Endodermal cell (in vitro differentiated cells): ENCODE measurements at regions not wholly inside any gene's neighbourhood (a gene's known extent, or its start where the extent isn't known, plus 50 kb on each side); places are given as distances from the start of the nearest gene placed in this dataset.

ENCODE experiments used
- DNase-seq: peaks from one replicate; pipeline ENCODE4 v3.0.0-alpha.2; 2017
- H3K27ac ChIP-seq: 2 replicates; pipeline ENCODE4 v1.5.1; 2013; ENCODE audit warnings: mild to moderate bottlenecking, low read depth, low read length, moderate library complexity
- H3K27me3 ChIP-seq: 2 replicates; pipeline ENCODE4 v1.6.1; 2013; ENCODE audit warnings: mild to moderate bottlenecking, low read length, moderate library complexity; ENCODE audit not compliant: insufficient read depth, control insufficient read depth, poor library complexity, severe bottlenecking
- H3K36me3 ChIP-seq: 2 replicates; pipeline ENCODE4 v1.7.0; 2013; ENCODE audit warnings: mild to moderate bottlenecking, low read length, moderate library complexity; ENCODE audit not compliant: control insufficient read depth, insufficient read depth
- H3K4me1 ChIP-seq: one replicate; pipeline ENCODE4 v1.7.0; 2013; ENCODE audit warnings: low read length; ENCODE audit not compliant: control insufficient read depth, insufficient read depth
- H3K4me3 ChIP-seq: 2 replicates; pipeline ENCODE4 v1.5.1; 2013; ENCODE audit warnings: mild to moderate bottlenecking, low read length, moderate library complexity
- H3K9ac ChIP-seq: 2 replicates; pipeline ENCODE4 v1.6.1; 2013; ENCODE audit warnings: mild to moderate bottlenecking, low read length, moderate library complexity; ENCODE audit not compliant: poor library complexity, severe bottlenecking; ENCODE audit errors: extremely low read depth
- H3K9me3 ChIP-seq: 2 replicates; pipeline ENCODE4 v1.6.1; 2013; ENCODE audit warnings: mild to moderate bottlenecking, low read length, moderate library complexity; ENCODE audit not compliant: control insufficient read depth
- H3K27ac Mint-ChIP-seq: 2 replicates; pipeline ENCODE4 v1.8.0; 2020; ENCODE audit warnings: mixed read lengths
- H3K27me3 Mint-ChIP-seq: 2 replicates; pipeline ENCODE4 v1.8.0; 2021; ENCODE audit warnings: mild to moderate bottlenecking, mixed read lengths; ENCODE audit not compliant: insufficient read depth
- H3K36me3 Mint-ChIP-seq: 2 replicates; pipeline ENCODE4 v1.8.0; 2020; ENCODE audit warnings: low read depth, mixed read lengths
- H3K4me1 Mint-ChIP-seq: 2 replicates; pipeline ENCODE4 v1.8.0; 2020; ENCODE audit warnings: mixed read lengths
- H3K4me3 Mint-ChIP-seq: 2 replicates; pipeline ENCODE4 v1.8.0; 2020; ENCODE audit warnings: mild to moderate bottlenecking, moderate library complexity, mixed read lengths
- H3K9me3 Mint-ChIP-seq: 2 replicates; pipeline ENCODE4 v1.8.0; 2020; ENCODE audit warnings: mild to moderate bottlenecking, mixed read lengths
- CTCF ChIP-seq: fragments of 200-600 bp; sonication (generic); conservative IDR thresholded peaks from 2 replicates; pipeline ENCODE4 v1.5.0; 2021; ENCODE audit warnings: antibody characterized with exemption, mild to moderate bottlenecking
- WGBS, 2 experiments: methylation state at CpG; one replicate each; pipeline versions ENCODE4 v1.1.5 to v1.1.7; 2013; ENCODE audit warnings: missing lambda C conversion rate in 2 of 2, mixed read lengths in 1 of 2; ENCODE audit not compliant: insufficient coverage in 1 of 2, insufficient read length in 1 of 2; 5-methylcytosine and 5-hydroxymethylcytosine counted together

- no peak overlapping the region for H3K9ac ChIP-seq
- WGBS, 2 experiments: 93 to 97% methylated on average over 1 to 2 of the region's 2 CpGs
- no peak overlapping the region for H3K4me3 ChIP-seq
- no peaks in the 10 kb centered on the region for H3K36me3 Mint-ChIP-seq
- DNase-seq: no peak
- no peak overlapping the region for H3K4me3 Mint-ChIP-seq
- H3K9me3 ChIP-seq: no peaks in the 10 kb centered on the region
- no peak for TF ChIP-seq CTCF
- H3K4me1 ChIP-seq: peaks cover 3% of the 10 kb centered on the region
- H3K36me3 ChIP-seq: no peaks in the 10 kb centered on the region
- H3K4me1 Mint-ChIP-seq: peaks cover 28% of the 10 kb centered on the region
- H3K27ac Mint-ChIP-seq: no peak overlapping the region
- no peaks in the 10 kb centered on the region for H3K9me3 Mint-ChIP-seq
- no peak overlapping the region for H3K27ac ChIP-seq
- no peaks in the 10 kb centered on the region for H3K27me3 ChIP-seq
- no peaks in the 10 kb centered on the region for H3K27me3 Mint-ChIP-seq
Observed at GRCh38 chr6:125434760-125435159, 133.0 kb upstream of the HDDC2 start.

- 86 to 100% methylated on average over 1 of the region's 1 CpG for WGBS, 2 experiments
- no peaks in the 10 kb centered on the region for H3K9me3 Mint-ChIP-seq
Observed at GRCh38 chr6:125439512-125439911, 137.7 kb upstream of the HDDC2 start.

GRCh38 chr6:125444006-125444923, 142.5 kb upstream of the HDDC2 start:
- H3K36me3 Mint-ChIP-seq: no peaks in the 10 kb centered on the region
- Histone ChIP-seq H3K27me3 (no peaks in the 10 kb centered on the region), H3K36me3 (no peaks in the 10 kb centered on the region), H3K4me1 (no peaks in the 10 kb centered on the region), H3K9me3 (peaks cover 5% of the 10 kb centered on the region), H3K4me3 (no peak overlapping the region), H3K27ac (no peak overlapping the region), H3K9ac (no peak overlapping the region)
- H3K9me3 Mint-ChIP-seq: no peaks in the 10 kb centered on the region
- H3K4me3 Mint-ChIP-seq: no peak overlapping the region
- TF ChIP-seq CTCF: no peak
- no peaks in the 10 kb centered on the region for H3K27me3 Mint-ChIP-seq
- DNase-seq: no peak
- WGBS, 2 experiments: 83 to 86% methylated on average over 8 to 16 of the region's 16 CpGs
- H3K4me1 Mint-ChIP-seq: peaks cover 15% of the 10 kb centered on the region
- no peak overlapping the region for H3K27ac Mint-ChIP-seq

More at GRCh38 chr6:125439512-125439911, 137.7 kb upstream of the HDDC2 start:
- DNase-seq: no peak
- Histone ChIP-seq H3K4me3 (no peak overlapping the region), H3K27me3 (no peaks in the 10 kb centered on the region), H3K27ac (no peak overlapping the region), H3K9ac (no peak overlapping the region), H3K4me1 (no peaks in the 10 kb centered on the region), H3K9me3 (no peaks in the 10 kb centered on the region), H3K36me3 (no peaks in the 10 kb centered on the region)
- Mint-ChIP-seq H3K4me1 (peaks cover 2% of the 10 kb centered on the region), H3K27me3 (no peaks in the 10 kb centered on the region), H3K27ac (no peak overlapping the region), H3K36me3 (no peaks in the 10 kb centered on the region), H3K4me3 (no peak overlapping the region)
- TF ChIP-seq CTCF: no peak
